ENCODE measurements at regions not wholly inside any gene's neighbourhood (a gene's known extent, or its start where the extent isn't known, plus 50 kb on each side); places are given as distances from the start of the nearest gene placed in this dataset.
A peak's percentile ranks its signal among the peaks of the same experiment; 100 is the strongest.
"Not testable (repeated sequence)": the region's sequence is repeated elsewhere in the genome, so short reads cannot be mapped to it uniquely, and the experiment has no call there.

DNA sequence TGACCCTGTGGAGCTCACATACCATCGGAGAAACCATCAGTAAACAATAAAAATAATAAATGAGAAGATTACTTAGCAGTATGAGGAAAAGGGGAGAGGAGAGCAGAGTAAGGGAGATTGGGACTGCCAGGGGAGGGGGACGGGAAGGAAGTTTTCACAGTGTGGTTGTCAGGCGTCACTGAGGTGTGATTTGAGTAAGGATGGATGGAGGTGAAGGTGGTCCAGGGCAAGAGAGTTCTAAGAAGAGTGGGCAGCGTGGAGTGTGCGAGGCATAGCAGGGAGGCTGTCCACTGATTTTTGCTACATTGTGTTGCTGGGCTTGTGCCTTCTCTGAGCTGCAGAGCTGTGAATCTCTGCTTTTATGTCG is 119.1 kb downstream of the HPGD start:
- Mint-ChIP-seq H3K9me3 (no peaks in the 10 kb centered on the region), H3K4me1 (peaks cover 58% of the 10 kb centered on the region), H3K27ac (peak overlapping the region; percentile 89), H3K4me3 (peak overlapping the region; percentile 30), H3K27me3 (ENCODE audit: insufficient read depth) (no peaks in the 10 kb centered on the region), H3K36me3 (ENCODE audit: low read depth) (no peaks in the 10 kb centered on the region)
- H3K4me3 ChIP-seq (ENCODE audit: low read length), result peak overlapping the region; percentile 54
- no peaks in the 10 kb centered on the region for H3K9me3 ChIP-seq (ENCODE audit: control insufficient read depth, low read length)
- H3K27ac ChIP-seq (ENCODE audit: low read depth, low read length), result no peak overlapping the region
- no peaks in the 10 kb centered on the region for H3K36me3 ChIP-seq (ENCODE audit: control insufficient read depth, insufficient read depth, low read length)
- no peaks in the 10 kb centered on the region for H3K27me3 ChIP-seq (ENCODE audit: control insufficient read depth, insufficient read depth, low read length, poor library complexity, severe bottlenecking)
- TF ChIP-seq, protein P1, sequence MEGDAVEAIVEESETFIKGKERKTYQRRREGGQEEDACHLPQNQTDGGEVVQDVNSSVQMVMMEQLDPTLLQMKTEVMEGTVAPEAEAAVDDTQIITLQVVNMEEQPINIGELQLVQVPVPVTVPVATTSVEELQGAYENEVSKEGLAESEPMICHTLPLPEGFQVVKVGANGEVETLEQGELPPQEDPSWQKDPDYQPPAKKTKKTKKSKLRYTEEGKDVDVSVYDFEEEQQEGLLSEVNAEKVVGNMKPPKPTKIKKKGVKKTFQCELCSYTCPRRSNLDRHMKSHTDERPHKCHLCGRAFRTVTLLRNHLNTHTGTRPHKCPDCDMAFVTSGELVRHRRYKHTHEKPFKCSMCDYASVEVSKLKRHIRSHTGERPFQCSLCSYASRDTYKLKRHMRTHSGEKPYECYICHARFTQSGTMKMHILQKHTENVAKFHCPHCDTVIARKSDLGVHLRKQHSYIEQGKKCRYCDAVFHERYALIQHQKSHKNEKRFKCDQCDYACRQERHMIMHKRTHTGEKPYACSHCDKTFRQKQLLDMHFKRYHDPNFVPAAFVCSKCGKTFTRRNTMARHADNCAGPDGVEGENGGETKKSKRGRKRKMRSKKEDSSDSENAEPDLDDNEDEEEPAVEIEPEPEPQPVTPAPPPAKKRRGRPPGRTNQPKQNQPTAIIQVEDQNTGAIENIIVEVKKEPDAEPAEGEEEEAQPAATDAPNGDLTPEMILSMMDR (conservative IDR thresholded peaks at IDR 0.05), result no peak
- 76 to 91% methylated on average over 3 to 6 of the region's 6 CpGs for WGBS, 2 experiments (ENCODE audit: insufficient coverage in 1 of 2, insufficient read length in 1 of 2)
- peak; percentile 67 for DNase-seq
- peaks cover 7% of the 10 kb centered on the region for H3K4me1 ChIP-seq (ENCODE audit: control insufficient read depth, insufficient read depth, low read length)
- H3K9ac ChIP-seq (ENCODE audit: extremely low read depth, low read length, poor library complexity, severe bottlenecking), result no peak overlapping the region

DNA sequence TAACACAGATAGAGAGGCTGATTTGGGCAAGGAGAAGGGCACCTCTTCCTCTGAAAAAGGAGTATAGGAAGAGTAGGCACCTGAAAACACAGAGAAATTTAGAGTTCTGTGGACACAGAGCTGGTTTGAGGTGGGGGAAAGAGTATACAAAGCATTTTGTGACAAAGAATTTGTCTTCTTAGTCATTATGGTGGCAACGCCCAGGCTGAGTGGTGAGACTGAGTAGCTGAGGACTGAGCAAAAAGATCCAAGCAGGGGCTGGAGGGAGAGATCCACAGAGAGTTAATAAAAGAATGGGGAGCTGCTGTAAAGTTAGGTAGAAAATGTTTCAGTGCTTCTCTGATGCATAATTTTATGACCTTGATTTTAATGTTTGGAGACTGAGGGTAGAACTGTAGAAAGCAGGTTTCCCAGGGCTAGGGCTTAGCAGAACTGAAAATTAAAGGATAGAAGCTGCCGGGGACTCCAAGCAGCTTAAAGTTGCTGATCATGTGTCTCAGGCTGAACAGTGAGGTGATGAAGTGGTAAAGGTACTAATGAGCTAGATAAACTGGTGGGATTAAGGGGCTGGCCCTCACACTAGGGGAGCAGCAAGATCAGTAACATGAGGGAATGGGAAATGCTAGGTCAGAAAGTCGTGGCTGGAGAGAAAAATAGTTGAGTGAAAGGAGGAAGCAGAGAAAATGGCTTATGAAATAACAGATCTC is 118.9 kb downstream of the CEP44 start:
- H3K36me3 ChIP-seq (ENCODE audit: control insufficient read depth, insufficient read depth, low read length), result no peaks in the 10 kb centered on the region
- peak; percentile 74 for DNase-seq
- Mint-ChIP-seq H3K4me1 (peaks cover 58% of the 10 kb centered on the region), H3K27me3 (ENCODE audit: insufficient read depth) (no peaks in the 10 kb centered on the region), H3K4me3 (peak overlapping the region; percentile 30), H3K36me3 (ENCODE audit: low read depth) (no peaks in the 10 kb centered on the region), H3K9me3 (no peaks in the 10 kb centered on the region), H3K27ac (peak overlapping the region; percentile 89)
- no peaks in the 10 kb centered on the region for H3K9me3 ChIP-seq (ENCODE audit: control insufficient read depth, low read length)
- no peak overlapping the region for H3K27ac ChIP-seq (ENCODE audit: low read depth, low read length)
- WGBS, 2 experiments (ENCODE audit: insufficient coverage in 1 of 2, insufficient read length in 1 of 2), result 45 to 70% methylated on average over 2 to 3 of the region's 3 CpGs
- peak overlapping the region; percentile 54 for H3K4me3 ChIP-seq (ENCODE audit: low read length)
- peaks cover 7% of the 10 kb centered on the region for H3K4me1 ChIP-seq (ENCODE audit: control insufficient read depth, insufficient read depth, low read length)
- TF ChIP-seq, protein P1 (conservative IDR thresholded peaks at IDR 0.05), result no peak
- no peaks in the 10 kb centered on the region for H3K27me3 ChIP-seq (ENCODE audit: control insufficient read depth, insufficient read depth, low read length, poor library complexity, severe bottlenecking)
- H3K9ac ChIP-seq (ENCODE audit: extremely low read depth, low read length, poor library complexity, severe bottlenecking), result no peak overlapping the region

GRCh38 chr4:174401471-174402130 is 117.9 kb downstream of the CEP44 start:
- Histone ChIP-seq H3K27me3 (ENCODE audit: control insufficient read depth, insufficient read depth, low read length, poor library complexity, severe bottlenecking) (no peaks in the 10 kb centered on the region), H3K9ac (ENCODE audit: extremely low read depth, low read length, poor library complexity, severe bottlenecking) (no peak overlapping the region), H3K4me1 (ENCODE audit: control insufficient read depth, insufficient read depth, low read length) (peaks cover 7% of the 10 kb centered on the region), H3K9me3 (ENCODE audit: control insufficient read depth, low read length) (no peaks in the 10 kb centered on the region), H3K4me3 (ENCODE audit: low read length) (no peak overlapping the region), H3K27ac (ENCODE audit: low read depth, low read length) (no peak overlapping the region), H3K36me3 (ENCODE audit: control insufficient read depth, insufficient read depth, low read length) (no peaks in the 10 kb centered on the region)
- peak; percentile 58 for DNase-seq
- peak overlapping the region; percentile 25 for H3K4me3 Mint-ChIP-seq
- peaks cover 55% of the 10 kb centered on the region for H3K4me1 Mint-ChIP-seq
- 73 to 86% methylated on average over 7 to 11 of the region's 11 CpGs for WGBS, 2 experiments (ENCODE audit: insufficient coverage in 1 of 2, insufficient read length in 1 of 2)
- no peaks in the 10 kb centered on the region for H3K36me3 Mint-ChIP-seq (ENCODE audit: low read depth)
- no peaks in the 10 kb centered on the region for H3K27me3 Mint-ChIP-seq (ENCODE audit: insufficient read depth)
- H3K9me3 Mint-ChIP-seq, result no peaks in the 10 kb centered on the region
- H3K27ac Mint-ChIP-seq, result peak overlapping the region; percentile 89
- TF ChIP-seq, protein P1 (conservative IDR thresholded peaks at IDR 0.05), result no peak

- H3K36me3 Mint-ChIP-seq (ENCODE audit: low read depth); H3K9me3 ChIP-seq (ENCODE audit: control insufficient read depth, low read length); H3K9me3 Mint-ChIP-seq; H3K27me3 ChIP-seq (ENCODE audit: control insufficient read depth, insufficient read depth, low read length, poor library complexity, severe bottlenecking); H3K36me3 ChIP-seq (ENCODE audit: control insufficient read depth, insufficient read depth, low read length); H3K27me3 Mint-ChIP-seq (ENCODE audit: insufficient read depth); H3K4me3 ChIP-seq (ENCODE audit: low read length); H3K9ac ChIP-seq (ENCODE audit: extremely low read depth, low read length, poor library complexity, severe bottlenecking); H3K27ac ChIP-seq (ENCODE audit: low read depth, low read length); H3K4me1 ChIP-seq (ENCODE audit: control insufficient read depth, insufficient read depth, low read length): not testable (repeated sequence)
- WGBS, 2 experiments (ENCODE audit: insufficient coverage in 1 of 2, insufficient read length in 1 of 2), result 88% methylated on average over 6 of the region's 8 CpGs; no CpG with 5 or more reads in 1 of the 2 experiments
- DNase-seq, result peak; percentile 77
- peak overlapping the region; percentile 21 for H3K4me3 Mint-ChIP-seq
- H3K27ac Mint-ChIP-seq, result peak overlapping the region; percentile 89
- peaks cover 52% of the 10 kb centered on the region for H3K4me1 Mint-ChIP-seq
These were observed 117.0 kb downstream of the CEP44 start for GRCh38 chr4:174400603-174401302.
